GM18499 (cell line): ENCODE measurements at regions not wholly inside any gene's neighbourhood (a gene's known extent, or its start where the extent isn't known, plus 50 kb on each side); places are given as distances from the start of the nearest gene placed in this dataset.
"Not testable (repeated sequence)": the region's sequence is repeated elsewhere in the genome, so short reads cannot be mapped to it uniquely, and the experiment has no call there.

Experiments used
- ATAC-seq: cut with Tn5 transposase; IDR thresholded peaks from one replicate; pipeline ENCODE4 v1.9.1; 2021; ENCODE audit warnings: moderate number of reproducible peaks; ENCODE audit not compliant: insufficient read depth, unreplicated experiment

DNA sequence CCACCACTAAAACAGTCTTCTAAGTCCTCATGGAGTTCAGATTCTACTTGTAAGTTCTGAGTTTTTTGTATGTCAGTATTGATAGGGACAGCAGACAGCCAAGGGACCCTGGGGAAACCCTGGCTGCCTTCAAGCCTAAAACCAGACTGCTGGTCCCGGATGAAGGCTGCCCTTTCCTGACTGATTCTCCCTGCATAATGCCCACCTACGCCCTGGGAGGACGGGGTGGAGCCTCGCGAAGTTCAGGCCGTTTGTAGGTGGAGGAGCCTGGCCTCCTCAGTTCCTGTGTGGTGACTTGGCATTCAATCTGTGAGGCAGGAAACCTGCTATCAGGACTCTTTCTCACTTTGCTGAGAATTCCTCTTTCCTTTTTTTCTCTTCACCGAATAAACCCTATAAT lies 120.3 kb upstream of the LGSN start:
- ATAC-seq: no peak

DNA sequence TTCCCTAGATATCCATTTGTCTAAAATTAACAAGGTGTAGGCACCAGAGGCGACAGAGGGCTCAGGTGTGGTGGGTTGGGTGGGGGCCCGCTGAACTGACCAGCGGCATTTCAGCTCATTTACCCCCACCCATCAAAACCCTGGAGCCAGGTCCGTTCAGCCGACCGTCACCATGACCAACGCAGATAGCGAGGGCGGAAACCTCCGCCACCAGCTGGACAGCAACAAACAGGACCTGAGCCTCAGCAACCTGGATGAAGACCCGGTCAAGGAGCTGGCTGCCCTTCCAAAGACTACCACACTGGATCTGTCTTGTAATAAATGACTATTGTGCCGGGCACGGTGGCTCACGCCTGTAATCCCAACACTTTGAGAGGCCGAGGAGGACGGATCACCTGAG lies 120.8 kb upstream of the LGSN start:
- no peak for ATAC-seq

DNA sequence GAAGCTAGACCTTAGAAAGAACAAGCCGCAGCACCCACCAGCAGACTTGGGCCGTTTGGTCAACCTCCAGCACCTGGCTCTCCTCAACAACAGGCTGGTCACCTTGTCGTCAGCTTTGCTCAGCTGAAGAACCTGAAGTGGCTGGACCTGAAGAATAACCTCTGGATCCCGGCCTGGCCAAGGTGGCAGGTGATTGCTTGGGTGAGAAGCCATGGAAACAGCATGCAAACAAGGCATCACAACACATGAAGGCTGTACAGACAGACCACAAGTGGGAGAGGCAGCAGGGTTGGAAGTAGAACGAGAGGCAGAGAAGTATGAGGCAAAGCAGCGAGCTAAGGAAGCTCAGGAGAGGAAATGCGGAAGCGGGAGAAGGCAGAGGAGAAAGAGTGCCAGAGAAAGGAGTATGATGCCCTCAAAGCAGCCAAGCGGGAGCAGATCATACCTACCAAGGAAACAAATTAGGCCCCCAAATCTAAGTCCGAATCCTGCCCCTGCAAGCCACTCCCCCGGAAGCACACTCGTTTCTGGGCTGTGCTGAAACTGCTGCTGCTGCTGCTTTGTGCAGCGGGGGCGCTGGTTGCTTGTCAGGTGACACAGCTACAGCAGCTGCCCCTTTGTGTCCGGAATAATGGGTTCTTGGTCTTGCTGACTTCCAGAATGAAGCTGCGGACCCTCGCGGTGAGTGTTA lies 121.6 kb upstream of the LGSN start:
- ATAC-seq: no peak

DNA sequence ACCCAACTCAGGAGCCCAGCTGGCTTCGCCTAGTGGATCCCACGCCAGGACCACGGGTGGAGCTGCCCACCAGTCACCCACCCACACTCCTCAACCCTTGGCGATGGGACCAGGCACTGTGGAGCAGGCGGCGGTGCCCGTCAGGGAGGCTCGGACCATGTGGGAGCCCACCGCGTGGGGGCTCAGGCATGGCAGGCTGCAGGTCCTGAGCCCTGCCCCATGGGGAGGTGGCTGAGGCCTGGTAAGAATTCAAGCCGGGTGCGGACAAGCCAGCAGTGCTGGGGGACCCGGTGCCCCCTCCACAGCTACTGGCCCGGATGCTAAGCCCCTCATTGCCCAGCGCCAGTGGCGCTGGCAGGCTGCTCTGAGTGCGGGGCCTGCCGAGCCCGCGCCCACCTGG lies 123.1 kb upstream of the LGSN start:
- no peak for ATAC-seq

DNA sequence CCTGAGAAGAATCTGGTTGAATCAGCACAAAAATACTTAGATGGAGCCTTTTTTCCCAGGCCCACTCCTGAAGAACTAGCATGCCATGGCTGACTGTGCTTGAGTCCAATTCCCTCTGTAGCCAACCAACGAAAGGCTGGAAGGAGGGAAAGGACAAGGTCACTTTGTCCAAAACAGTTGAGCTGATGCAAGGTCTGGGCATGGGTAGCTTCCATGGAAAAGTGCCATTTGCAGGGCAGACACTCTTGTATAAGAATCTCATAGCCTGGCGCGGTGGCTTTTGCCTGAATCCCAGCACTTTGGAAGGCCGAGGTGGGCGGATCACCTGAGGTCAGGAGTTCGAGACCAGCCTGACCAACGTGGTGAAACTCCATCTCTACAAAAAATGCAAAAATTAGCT lies 125.0 kb upstream of the LGSN start:
- ATAC-seq: no peak

DNA sequence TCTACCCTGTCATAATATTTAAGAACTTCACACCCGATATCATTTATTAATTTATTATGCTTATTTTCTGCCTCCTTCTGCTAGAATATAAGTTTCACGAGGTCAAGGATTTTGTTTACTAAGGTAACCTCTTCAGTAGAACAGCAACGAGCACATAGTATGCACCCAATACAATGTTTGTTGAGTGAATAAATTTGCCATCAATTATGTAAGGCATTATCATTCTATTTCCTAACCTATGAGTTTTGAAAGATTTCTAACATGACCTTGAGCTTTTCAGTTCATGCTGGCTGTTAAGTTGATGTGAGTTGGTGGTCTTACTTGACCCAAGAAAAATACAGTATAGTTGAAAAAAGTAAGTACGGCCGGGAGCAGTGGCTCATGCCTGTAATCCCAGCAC lies 125.9 kb upstream of the LOC128125822 start:
- ATAC-seq: no peak

DNA sequence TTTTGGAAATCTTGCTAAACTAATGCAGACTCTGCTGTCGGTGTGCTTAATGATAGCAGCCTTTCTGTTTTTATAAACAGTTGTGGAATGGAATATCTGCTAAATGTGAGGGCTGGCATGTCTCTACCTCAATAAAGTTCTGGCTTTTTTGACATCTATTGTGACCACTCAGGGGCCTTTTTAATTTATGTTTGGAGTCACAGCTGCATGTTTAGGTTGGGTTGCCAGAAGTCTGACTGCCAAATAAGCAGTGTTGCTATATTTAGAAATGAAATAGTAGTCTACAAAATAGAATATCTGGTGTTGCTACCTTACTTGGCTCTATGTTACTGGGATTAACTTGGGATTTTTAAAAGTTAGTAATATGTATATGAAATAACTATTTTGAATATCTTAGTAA lies 125.1 kb upstream of the LOC128125822 start:
- no peak for ATAC-seq

DNA sequence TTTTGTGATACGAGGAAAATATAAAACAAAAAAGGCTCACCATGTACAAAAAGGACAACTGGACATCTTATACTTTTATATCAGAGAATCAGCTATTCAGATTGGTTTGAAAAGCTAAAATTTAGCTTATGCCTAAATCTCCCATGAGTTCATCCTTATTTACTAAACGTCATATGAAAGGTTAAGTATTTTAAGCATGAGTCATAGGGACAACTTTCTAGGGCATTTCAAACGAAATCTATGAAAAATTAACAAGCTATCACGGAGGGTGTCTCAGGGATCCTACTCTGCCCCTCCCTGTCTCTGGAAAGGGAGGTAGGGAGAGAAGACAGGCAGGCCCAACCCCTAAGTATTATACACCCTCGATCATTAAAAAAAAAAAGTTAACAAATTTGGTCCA lies 124.1 kb upstream of the LOC128125822 start:
- ATAC-seq: no peak

DNA sequence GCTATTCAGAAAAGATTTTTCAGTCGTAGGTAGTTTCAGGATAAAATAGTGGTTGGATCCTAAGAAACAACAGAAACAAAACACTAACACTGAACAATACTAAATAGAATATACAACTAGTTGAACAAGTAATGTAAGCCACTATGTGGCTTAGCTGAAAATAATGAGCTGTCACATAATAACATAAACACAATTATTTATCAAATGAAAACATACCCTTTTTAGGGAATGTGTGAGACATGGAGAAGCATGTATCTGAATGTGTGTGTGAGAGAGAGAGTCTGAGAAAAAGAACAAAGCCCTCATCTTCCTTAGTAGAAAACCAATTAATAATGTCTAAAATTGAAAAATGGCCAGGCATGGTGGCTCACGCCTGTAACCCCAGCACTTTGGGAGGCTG lies 122.6 kb upstream of the LOC128125822 start:
- ATAC-seq: no peak

DNA sequence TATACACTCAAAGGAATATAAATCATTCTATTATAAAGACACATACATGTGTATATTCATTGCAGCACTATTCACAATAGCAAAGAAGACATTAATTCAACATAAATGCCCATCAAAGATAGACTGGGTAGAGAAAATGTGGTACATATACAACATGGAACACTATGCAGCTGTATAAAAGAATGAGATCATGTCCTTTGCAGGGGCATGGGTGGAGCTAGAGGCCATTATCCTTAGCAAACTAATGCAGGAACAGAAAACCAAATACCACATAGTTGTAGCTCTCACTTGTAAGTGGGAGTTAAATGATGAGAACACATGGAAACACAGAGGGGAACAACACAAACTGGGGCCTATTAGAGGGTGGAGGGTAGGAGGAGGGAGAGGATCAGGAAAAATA lies 121.0 kb upstream of the LOC128125822 start:
- no peak for ATAC-seq

DNA sequence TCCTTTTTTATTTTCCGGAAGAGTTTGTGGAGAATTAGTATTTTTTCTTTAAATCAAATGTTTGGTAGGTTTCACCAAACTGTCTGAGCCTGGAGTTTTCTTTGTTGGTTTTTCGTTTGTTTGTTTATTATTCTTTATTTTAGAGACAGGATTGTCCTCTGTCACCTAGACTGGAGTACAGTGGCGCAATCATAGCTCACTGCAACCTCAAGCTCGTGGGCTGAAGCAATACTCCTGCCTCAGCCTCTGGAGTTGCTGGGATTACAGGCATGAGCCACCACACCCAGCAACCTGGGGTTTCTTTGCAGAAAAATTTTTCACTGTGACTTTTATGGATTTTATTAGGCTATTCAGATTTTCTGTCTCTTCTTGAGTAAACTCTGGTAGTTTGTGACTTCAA lies 120.2 kb upstream of the LOC128125822 start:
- no peak for ATAC-seq

DNA sequence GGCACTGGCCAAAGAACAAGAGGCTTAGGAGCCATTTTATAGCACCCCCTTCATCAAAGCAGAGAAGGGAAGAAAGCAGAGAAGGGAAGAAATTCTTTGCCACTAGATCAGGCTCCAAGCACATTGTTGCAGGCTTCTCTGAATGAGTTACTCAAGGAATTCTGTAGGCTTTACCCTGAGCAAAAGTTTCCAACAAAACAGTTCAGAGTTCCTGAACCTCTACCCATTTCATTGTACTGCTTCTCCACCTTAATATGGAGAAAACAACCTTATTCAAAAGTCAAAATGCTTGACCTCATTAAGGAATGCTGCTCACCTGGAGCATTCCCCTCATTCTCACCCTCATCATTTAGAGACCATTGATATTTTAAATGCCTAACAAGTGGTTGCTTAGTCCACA lies 115.5 kb upstream of the LOC128125822 start:
- ATAC-seq: no peak

DNA sequence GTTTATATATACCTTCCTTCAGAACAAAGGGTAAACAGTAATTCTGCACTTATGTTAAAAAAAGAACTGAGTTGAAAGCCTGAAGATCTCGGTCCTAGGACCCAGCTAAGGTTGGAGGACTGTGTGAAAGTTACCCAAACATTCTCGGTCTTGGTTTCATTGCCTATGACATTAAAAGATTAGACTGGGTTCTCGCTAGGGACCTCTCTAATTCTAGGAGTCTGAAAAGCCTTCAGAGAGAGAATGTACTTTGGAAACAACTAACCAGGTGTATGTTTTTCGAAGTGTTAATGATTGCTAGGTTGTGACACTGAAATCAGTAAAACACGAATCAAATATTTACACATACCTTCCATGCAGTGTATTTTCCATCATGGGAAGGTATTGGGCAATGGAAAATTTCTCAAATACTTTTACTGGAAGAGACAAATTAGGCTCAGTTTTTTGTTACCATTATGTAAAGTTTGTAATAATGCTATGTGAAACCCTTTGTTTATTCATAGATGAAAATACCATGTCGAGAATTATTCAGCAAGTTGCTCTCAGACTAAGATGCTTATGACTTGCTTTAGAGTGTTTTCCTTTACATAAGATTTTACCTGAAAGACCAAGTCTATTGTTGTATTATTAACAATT lies 113.7 kb upstream of the LOC128125822 start:
- no peak for ATAC-seq

DNA sequence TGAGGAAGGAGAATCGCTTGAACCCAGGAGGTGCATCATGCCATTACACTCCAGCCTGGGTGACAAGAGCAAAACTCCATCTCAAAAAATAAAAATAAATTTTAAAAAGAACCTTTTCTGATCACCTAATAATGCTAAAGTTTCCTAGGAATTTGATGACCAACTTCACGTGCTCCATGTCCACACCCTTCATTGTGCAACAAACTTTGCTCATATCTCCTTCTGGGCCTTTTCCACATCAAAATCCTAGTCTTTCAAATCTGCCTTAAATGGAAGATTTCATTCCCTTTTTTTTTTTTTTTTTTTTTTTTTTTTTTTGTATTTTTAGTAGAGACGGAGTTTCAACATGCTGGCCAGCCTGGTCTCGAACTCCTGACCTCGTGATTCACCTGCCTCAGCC lies 112.5 kb upstream of the LOC128125822 start:
- ATAC-seq: no peak

DNA sequence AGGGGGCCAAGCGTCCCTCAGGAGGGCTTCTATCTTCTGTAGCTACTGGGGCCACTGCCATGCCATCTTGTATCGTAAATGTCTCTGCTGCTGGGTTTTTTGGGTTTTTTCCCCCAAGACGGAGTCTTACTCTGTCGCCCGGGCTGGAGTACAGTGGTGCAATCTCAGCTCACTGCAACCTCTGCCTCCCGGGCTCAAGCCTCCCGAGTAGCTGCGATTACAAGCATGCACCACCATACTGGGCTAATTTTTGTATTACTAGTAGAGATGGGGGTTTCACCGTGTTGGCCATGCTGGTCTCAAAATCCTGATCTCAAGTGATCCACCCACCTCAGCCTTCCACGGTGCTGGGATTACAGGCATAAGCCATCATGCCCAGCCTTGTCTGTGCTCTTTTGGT lies 111.3 kb upstream of the LOC128125822 start:
- ATAC-seq: no peak

DNA sequence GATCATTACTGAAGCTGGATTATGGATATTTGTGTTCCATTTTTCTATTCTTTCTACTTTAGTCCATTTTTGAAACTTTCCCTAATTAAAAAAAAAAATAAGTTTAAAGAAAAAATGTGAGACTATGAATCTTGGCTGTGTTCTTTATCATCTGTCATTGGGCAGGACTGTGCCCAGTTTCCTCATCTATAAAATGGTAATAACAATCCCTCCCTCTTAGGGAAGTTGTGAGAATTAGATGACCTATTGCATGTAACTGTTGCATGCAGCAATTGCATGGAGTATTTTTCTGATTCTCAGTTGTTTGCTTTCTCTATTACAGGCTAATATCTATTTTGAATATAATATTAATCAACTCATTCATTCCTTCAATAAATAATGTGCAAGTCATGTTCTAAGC lies 108.2 kb upstream of the LOC128125822 start:
- no peak for ATAC-seq

DNA sequence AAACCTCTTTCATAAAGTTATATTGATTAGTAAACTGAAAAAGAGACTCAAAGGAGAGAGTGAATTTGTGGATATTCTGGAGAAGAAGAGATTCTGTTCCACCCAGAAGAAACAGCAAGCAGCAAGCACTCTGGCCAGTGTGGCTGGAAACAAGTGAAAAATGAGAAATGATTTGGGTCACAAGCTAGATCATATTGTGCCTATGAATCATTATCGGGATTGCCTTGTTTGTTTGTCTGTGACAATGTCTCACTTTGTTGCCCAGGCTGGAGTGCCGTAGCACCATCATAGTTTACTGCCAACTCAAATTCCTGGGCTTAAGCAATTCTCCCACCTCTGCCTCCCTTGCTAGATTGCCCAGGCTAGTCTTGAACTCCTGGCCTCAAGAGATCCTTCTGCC lies 106.5 kb upstream of the LOC128125822 start:
- ATAC-seq: no peak

DNA sequence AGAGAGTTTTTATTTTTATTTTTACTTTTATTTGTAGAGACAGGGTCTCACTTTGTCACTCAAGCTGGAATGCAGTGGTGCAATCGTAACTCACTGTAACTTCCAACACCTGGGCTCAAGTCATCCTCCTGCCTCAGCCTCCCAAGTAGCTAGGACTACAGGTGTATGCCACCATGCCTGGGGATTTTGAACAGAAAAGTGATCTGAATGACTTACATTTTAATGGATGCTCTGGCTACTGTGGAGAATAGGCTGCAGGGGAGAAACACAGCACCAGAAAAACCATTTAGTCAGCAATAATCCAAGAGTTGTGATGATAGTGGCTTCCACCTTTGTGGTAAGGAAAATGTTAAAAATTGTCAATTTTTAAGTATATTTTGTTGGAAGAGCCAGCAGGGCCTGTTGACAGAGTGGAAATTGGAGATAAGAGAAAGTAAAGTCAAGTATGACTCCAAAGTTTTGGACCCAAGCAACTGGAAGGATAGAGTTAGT lies 106.0 kb upstream of the LOC128125822 start:
- no peak for ATAC-seq

DNA sequence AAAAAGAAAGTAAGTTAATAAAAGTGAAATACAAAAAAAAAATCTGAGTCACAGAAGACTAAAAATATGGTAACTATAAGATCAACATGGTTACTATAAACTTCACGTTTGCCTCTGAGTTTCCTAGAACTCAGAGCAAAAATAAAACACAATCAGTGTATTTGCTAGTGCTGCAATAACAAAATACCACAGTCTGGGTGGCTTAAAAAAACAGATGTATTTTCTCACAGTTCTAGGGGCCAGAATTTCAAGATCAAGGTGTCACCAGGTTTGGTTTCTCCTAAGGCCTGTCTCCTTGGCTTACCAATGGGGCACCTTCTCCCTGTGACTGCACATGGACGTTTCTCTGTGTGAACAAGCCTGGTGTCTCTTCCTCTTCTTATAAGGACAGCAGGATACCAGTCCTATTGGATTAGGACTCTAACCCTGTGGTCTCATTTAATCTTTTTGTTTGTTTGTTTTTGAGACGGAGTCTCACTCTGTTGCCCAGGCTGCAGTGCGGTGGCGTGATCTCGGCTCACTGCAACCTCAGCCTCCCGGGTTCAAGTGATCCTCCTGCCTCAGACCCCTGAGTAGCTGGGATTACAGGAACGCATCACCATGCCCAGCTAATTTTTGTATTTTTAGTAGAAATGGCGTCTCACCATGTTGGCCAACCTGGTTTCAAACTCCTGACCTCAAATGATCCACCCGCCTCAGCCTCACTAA lies 104.9 kb upstream of the LOC128125822 start:
- ATAC-seq: no peak

DNA sequence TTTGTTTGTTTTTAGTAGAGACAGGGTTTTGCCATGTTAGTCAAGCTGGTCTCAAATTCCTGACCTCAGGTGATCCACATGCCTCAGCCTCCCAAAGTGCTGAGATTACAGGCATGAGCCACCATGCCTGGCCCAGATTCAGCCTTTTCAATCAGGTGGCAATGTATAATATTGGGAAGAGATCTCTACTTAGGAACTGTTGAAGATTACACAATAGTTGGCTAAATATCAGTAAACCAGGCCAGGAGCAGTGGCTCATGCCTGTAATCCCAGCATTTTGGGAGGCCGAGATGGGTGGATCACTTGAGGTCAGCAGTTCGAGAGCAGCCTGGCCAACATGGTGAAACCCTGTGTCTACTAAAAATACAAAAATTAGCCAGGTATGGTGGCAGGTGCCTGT lies 101.1 kb upstream of the LOC128125822 start:
- not testable (repeated sequence) for ATAC-seq

DNA sequence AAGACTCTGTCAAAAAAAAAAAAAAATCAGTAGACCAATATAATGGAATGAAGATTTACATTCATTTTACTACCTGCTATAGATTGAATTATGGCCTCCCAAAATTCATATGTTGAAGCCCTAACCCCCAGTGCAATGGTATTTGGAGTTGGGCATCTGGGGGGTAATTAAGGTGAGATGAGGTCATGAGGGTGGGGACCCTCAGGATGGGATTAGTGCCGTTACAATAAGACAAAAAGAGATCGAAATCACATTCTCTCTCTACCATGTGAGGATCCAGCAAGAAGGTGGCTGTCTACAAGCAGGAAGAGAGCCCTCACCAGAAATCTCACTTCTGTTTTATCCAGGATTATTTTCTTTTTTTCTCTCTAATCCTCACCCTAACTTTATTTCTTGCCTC lies 100.6 kb upstream of the LOC128125822 start:
- no peak for ATAC-seq

DNA sequence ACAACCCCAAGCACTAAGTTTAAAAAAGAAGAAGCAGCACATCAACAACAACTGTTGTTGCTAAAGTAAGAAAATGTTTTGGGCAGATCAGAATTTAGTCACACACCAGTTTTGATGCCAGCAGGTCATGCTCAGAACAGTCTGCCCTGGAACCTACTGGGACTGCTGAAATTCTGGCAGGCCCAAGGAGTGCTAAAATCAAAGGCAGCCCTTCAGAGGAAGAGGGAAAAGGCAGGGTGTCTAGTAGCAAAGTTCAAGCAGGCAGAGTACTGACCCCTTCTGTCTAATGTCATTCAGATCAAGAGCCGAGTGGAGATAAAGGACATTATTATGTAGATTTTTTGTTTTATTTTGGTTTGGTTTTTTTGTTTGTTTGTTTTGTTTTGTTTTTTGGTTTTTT lies 96.6 kb upstream of the LOC128125822 start:
- ATAC-seq: no peak
